ENCODE measurements at regions not wholly inside any gene's neighbourhood (a gene's known extent, or its start where the extent isn't known, plus 50 kb on each side); places are given as distances from the start of the nearest gene placed in this dataset.
A peak's percentile ranks its signal among the peaks of the same experiment; 100 is the strongest.

DNA sequence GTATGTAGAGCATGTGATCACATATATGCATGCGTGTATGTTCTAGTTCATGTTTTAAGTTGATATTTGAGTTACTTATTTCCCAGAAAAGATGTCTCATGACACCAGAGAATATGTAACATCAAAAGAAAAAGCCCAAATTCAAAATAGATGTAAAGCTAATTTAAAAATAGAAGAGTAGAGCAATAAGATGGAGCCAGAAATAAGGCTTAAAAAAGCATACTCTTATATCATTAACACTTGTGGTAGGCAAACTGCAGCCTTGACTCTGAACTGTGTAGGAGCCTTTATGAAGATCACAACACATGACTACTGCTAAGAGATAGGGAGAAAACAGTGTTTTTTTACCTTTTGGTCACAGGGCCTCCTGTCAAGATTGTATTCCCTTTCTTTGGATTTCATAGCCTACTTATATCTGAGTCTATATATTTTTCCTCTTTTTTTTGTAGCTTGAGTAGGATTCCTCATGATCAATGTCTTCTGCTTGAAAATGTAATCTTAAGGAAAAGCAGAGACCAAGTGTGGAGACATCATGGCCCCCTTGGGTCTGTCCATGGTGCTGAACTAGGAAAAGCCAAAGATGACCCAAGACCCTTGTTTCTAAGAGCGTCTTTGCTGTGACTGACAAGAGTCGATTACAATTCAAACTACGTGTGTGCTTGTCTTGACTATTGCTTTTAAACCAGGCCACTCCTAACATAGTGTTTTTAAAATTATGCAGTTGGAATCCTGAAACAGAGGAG, 390.4 kb downstream of the SHISA9 start:
- Mint-ChIP-seq H3K4me1 (no peaks in the 10 kb centered on the region), H3K27me3 (peaks cover 5 to 24% (median 13%) of the 10 kb centered on the region in 3 donors)

DNA sequence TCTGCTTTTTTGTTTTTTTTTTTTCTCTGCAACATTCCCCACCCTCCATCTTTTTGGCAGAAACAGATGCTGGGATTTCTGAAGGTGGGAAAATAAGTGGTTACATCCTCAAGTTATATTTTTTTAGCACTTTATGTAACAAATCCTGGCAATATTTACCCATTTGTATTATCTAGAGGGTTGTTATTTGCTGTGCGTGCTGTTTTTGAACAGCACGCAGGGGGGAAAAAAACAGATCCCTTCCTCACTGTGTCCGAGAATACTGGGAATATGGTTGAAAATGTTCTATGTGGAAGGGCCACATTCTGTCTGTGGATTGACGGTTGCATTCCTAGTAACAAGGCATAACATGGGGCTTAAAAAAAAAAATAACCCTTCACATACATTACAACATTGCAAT, 394.8 kb downstream of the SHISA9 start:
- no peaks in the 10 kb centered on the region for H3K4me1 Mint-ChIP-seq
- DNase-seq: no peak
- H3K9me3 Mint-ChIP-seq: peaks cover 0 to 5% (median 3%) of the 10 kb centered on the region in 7 donors
- H3K27me3 Mint-ChIP-seq: peaks cover 0 to 5% (median 0%) of the 10 kb centered on the region in 3 donors
- no peak overlapping the region for H3K27ac Mint-ChIP-seq
- ATAC-seq (ENCODE audit: low read depth in 2 of 2): no peak
- H3K36me3 Mint-ChIP-seq: no peaks in the 10 kb centered on the region
- H3K4me3 Mint-ChIP-seq: no peak overlapping the region

More for the DNA sequence above, 390.4 kb downstream of the SHISA9 start:
- no peak for ATAC-seq (ENCODE audit: low read depth in 2 of 2)
- Mint-ChIP-seq H3K9me3 (peaks cover 0 to 7% (median 4%) of the 10 kb centered on the region in 7 donors), H3K36me3 (no peaks in the 10 kb centered on the region), H3K4me3 (no peak overlapping the region), H3K27ac (no peak overlapping the region)
- no peak for DNase-seq

DNA sequence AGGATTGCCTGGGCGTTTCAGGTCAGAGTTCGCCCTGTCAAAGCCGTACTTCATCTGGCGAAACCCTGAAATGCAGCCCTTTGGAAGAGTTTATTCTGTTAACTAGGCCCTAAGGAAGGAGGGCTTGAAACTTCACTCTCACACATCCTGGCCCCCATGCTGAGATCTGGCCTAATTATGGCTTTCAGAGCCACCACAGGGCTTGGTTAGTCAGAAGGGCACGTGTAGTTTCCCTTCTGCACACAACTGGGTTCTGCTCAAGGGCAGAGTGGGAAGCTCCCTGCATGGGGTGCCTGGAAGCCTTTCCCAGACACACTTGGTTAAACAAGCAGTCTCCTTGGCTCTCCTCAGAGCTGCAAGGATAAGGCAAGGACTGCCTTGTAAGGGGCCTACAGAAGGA, 397.3 kb downstream of the SHISA9 start:
- Mint-ChIP-seq H3K9me3 (peaks cover 0 to 5% (median 2%) of the 10 kb centered on the region in 7 donors), H3K36me3 (no peaks in the 10 kb centered on the region), H3K4me3 (no peak overlapping the region), H3K27ac (no peak overlapping the region), H3K4me1 (no peaks in the 10 kb centered on the region), H3K27me3 (peaks cover 0 to 8% (median 0%) of the 10 kb centered on the region in 3 donors)
- DNase-seq: no peak
- ATAC-seq (ENCODE audit: low read depth in 2 of 2): no peak

DNA sequence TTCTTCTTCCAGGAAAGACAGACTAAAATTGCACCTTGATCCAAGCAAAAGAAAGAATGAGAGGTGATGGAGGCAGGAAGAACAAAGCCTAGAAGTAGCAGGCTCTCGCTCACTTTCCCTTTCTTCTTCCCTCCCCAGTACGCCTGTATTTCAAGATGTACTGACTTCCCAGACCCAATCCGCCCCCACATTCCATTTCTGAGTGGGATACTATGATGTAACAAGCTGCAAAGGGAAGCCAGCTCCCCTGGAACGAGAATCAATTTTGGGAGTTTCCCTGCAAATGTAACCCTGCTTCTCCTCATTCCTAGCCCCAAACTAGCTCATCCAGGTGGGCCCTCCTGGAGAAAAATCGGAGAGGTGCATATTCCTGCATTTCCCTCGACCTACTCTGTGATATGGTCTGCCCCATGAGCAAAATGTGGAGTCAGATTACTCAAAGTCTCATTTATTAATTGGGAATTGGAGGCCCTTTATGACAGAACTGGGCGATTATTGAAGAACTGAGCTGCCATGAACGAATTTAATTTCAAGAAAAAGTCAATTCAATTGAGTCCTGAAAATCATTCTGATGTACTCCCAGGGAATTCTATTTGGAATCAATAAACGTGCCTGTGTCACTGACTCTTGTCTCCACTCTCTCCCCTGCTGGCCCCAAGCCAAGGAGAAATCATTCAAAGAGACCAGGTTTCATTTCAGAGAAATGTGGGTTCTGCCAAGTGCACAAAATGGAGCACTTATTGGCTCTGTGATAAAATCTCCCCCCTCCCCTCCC, 398.9 kb downstream of the SHISA9 start:
- H3K4me3 Mint-ChIP-seq: no peak overlapping the region
- ATAC-seq (ENCODE audit: low read depth in 2 of 2) (no peak), DNase-seq (no peak)
- H3K36me3 Mint-ChIP-seq: no peaks in the 10 kb centered on the region
- H3K4me1 Mint-ChIP-seq: no peaks in the 10 kb centered on the region
- H3K9me3 Mint-ChIP-seq: peaks cover 0 to 5% (median 0%) of the 10 kb centered on the region in 7 donors
- H3K27me3 Mint-ChIP-seq: peaks cover 0 to 8% (median 0%) of the 10 kb centered on the region in 3 donors
- H3K27ac Mint-ChIP-seq: no peak overlapping the region

DNA sequence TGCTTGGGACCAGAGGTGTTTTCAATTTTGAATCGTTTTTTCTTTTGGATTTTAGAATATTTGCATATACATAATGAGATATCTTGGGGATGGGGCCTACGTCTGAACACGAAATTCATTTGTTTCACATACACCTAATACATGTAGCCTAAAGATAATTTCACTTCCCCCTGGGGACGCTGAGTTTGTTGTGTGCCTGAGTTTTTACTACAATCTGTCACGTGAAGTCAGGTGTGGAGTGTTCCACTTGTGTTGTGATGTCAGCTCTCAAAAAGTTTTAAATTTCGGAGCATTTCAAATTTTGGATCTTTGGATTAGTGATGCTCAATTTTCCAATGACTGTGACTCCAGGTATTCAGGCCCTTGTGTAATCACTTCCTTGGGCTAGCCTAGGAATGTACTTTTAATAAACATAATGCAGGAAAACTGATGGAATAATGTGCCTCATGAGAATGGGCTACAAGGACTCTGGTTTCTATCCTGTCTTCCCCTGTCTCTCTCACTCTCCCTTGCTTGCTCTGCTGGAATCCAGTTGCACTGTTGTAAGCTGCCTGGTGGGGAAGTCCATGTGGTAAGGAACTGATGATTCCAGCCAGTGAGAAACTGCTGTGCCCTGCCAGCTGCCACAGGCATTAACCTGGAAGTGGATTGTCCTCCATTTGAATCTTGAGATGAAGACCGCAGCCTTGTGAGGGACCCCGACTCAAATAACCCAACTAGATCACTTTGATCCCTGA, 403.8 kb downstream of the SHISA9 start:
- Mint-ChIP-seq H3K36me3 (no peaks in the 10 kb centered on the region), H3K4me1 (no peaks in the 10 kb centered on the region), H3K27ac (no peak overlapping the region), H3K27me3 (peaks cover 0 to 7% (median 3%) of the 10 kb centered on the region in 3 donors), H3K9me3 (peaks cover 0 to 5% (median 2%) of the 10 kb centered on the region in 7 donors), H3K4me3 (no peak overlapping the region)
- ATAC-seq (ENCODE audit: low read depth in 2 of 2): no peak
- no peak for DNase-seq

DNA sequence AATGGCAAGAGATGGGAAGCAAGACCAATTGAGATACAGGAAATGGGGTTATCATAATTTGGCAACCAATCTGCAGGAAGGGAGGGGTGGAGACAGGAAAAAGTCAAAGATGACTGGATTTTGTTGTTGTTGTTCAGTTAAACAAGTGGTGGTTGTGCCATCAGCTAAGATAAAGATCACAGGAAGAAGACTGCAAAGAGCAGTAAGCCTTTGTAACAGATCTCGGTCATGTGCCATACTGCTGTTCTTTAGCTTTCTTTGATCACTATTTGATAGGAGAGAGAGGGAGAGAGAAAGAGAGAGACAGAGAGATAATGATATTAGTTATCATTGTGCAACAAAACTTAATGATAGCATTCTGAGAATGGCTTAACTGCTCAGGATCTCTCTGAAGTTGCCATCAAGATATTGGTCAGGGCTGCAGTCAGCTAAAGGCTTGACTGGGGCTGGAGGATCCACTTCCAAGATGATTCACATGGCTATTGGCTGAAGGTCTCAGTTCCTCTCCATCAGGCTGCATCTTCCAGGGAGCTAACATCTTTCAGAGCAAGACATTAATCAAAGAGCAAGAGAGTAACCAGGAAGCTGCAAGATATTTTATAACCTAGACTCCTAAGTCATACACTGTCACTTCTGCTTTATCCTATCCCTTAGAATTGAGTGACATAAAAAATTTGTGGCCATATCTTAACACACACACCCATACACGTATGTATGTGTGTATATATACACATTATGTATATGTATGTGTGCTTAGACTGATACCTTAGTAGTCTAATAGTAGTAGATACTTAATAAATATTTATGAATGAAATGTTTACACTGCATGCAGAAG, 405.0 kb downstream of the SHISA9 start:
- DNase-seq (no peak), ATAC-seq (ENCODE audit: low read depth in 2 of 2) (no peak)
- Mint-ChIP-seq H3K9me3 (peaks cover 0 to 5% (median 0%) of the 10 kb centered on the region in 7 donors), H3K27ac (no peak overlapping the region), H3K27me3 (peaks cover 0 to 7% (median 3%) of the 10 kb centered on the region in 3 donors), H3K4me3 (no peak overlapping the region), H3K36me3 (no peaks in the 10 kb centered on the region), H3K4me1 (no peaks in the 10 kb centered on the region)

DNA sequence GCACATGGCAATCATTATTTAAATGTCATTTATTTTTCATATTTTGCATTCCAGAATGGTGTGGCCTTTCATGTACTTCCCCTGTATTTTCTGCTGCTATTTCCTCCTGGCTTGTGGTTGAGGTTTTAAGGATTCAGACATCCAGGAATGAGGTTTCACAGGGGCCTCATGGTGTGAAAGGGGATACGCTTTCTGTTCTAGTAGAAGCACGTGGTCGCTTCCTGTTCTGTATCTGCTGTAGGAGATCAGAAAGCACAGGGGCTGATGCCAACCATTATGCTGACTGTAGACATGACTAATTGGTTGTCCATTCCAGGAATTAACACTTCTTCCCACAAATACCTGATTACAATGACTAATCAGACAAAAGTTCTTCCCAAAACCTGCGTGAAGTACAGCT, 405.9 kb downstream of the SHISA9 start:
- no peak overlapping the region for H3K27ac Mint-ChIP-seq
- no peaks in the 10 kb centered on the region for H3K36me3 Mint-ChIP-seq
- no peaks in the 10 kb centered on the region for H3K4me1 Mint-ChIP-seq
- H3K27me3 Mint-ChIP-seq: peaks cover 0 to 7% (median 3%) of the 10 kb centered on the region in 3 donors
- no peak for DNase-seq
- H3K4me3 Mint-ChIP-seq: no peak overlapping the region
- peaks cover 0 to 5% (median 0%) of the 10 kb centered on the region in 7 donors for H3K9me3 Mint-ChIP-seq
- no peak for ATAC-seq (ENCODE audit: low read depth in 2 of 2)

DNA sequence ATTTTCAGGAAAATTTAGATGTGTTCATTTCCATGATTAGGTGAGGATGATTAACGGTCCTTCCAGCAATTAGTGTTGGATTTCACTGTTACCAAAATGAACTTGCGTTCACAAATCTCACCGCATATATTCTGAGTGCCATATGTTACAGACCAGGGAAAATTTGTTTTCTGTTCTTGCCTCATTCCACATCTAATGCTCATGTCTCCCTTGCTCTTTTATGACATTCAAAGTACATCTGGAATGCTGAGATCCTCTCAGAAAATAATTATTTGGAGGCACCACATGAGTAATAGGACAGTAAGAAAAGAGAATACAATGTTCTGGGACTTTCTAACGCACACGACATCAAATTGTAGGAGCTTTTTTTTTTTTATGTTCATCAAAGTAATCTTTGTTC, 406.5 kb downstream of the SHISA9 start:
- DNase-seq: no peak
- Mint-ChIP-seq H3K27me3 (peaks cover 0 to 7% (median 2%) of the 10 kb centered on the region in 3 donors), H3K27ac (no peak overlapping the region), H3K36me3 (no peaks in the 10 kb centered on the region), H3K4me3 (no peak overlapping the region), H3K9me3 (peaks cover 0 to 5% (median 0%) of the 10 kb centered on the region in 7 donors), H3K4me1 (no peaks in the 10 kb centered on the region)
- ATAC-seq (ENCODE audit: low read depth in 2 of 2): no peak

DNA sequence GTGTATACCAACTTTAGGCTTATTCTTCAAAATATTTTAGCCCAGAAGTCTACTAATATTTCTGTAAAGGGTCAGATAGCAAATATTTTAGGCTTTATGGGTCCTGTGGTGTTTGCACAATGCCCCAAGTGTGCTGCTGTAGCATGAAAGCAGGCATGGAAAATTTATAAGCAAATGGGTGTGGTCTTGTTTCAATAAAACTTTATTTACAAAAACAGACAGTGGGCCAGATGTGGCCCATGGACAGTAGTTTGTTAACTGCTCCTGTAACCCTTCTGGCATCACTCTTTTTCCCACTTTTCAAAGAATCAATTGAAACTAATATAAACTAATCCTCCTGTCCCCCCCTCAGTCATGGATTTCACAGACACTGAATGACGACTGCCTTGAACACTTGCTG, 410.7 kb downstream of the SHISA9 start:
- DNase-seq (no peak), ATAC-seq (ENCODE audit: low read depth in 2 of 2) (no peak)
- H3K9me3 Mint-ChIP-seq: peaks cover 0 to 5% (median 0%) of the 10 kb centered on the region in 7 donors
- peaks cover 12 to 15% (median 13%) of the 10 kb centered on the region in 3 donors for H3K4me1 Mint-ChIP-seq
- no peaks in the 10 kb centered on the region for H3K36me3 Mint-ChIP-seq
- H3K27me3 Mint-ChIP-seq: peaks cover 0 to 7% (median 0%) of the 10 kb centered on the region in 3 donors
- no peak overlapping the region for H3K27ac Mint-ChIP-seq
- no peak overlapping the region for H3K4me3 Mint-ChIP-seq

DNA sequence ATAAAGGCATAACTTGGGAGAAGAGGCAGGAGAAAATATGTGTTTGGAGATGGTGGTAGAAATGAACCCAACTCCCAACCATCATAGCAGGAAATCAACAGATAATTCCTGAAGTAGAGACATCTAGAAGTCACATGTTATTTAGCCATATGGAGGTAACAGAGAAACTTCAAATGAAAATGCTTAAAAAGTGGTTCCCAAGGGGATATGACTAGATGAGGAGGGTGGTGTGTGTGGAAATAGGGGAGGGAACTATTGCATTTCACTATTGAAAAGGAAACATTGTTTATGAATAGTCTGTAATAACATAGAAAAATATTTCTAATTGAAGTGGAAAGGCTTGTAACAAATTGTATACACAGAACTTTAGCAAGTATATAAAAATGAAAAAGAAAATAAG, 412.0 kb downstream of the SHISA9 start:
- no peak for ATAC-seq (ENCODE audit: low read depth in 2 of 2)
- Mint-ChIP-seq H3K4me3 (no peak overlapping the region), H3K36me3 (no peaks in the 10 kb centered on the region), H3K27me3 (peaks cover 0 to 2% (median 0%) of the 10 kb centered on the region in 3 donors), H3K9me3 (peaks cover 0 to 5% (median 0%) of the 10 kb centered on the region in 7 donors), H3K4me1 (peaks cover 12 to 17% (median 14%) of the 10 kb centered on the region in 3 donors), H3K27ac (no peak overlapping the region)
- DNase-seq: no peak

DNA sequence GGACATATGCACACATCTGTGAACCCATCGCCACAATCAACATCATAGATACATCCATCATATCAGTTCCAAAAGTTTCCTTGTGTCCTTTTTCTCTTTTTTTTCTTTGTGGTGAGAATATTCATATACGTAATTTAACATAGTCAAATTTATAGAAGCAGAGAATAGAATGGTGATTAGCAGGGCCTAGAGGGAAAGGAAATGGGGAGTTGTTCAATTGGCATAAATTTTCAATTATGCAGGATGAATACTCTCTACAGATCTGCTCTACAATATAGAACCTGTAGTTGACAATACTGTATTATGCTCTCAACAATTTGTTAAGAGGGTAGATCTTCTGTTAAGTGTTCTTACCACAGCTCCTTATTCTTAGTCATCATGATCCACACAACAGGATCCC, 413.2 kb downstream of the SHISA9 start:
- H3K27ac Mint-ChIP-seq: no peak overlapping the region
- peaks cover 12 to 17% (median 14%) of the 10 kb centered on the region in 3 donors for H3K4me1 Mint-ChIP-seq
- H3K27me3 Mint-ChIP-seq: no peaks in the 10 kb centered on the region
- H3K4me3 Mint-ChIP-seq: no peak overlapping the region
- H3K36me3 Mint-ChIP-seq: no peaks in the 10 kb centered on the region
- no peaks in the 10 kb centered on the region for H3K9me3 Mint-ChIP-seq
- DNase-seq: no peak
- no peak for ATAC-seq (ENCODE audit: low read depth in 2 of 2)

DNA sequence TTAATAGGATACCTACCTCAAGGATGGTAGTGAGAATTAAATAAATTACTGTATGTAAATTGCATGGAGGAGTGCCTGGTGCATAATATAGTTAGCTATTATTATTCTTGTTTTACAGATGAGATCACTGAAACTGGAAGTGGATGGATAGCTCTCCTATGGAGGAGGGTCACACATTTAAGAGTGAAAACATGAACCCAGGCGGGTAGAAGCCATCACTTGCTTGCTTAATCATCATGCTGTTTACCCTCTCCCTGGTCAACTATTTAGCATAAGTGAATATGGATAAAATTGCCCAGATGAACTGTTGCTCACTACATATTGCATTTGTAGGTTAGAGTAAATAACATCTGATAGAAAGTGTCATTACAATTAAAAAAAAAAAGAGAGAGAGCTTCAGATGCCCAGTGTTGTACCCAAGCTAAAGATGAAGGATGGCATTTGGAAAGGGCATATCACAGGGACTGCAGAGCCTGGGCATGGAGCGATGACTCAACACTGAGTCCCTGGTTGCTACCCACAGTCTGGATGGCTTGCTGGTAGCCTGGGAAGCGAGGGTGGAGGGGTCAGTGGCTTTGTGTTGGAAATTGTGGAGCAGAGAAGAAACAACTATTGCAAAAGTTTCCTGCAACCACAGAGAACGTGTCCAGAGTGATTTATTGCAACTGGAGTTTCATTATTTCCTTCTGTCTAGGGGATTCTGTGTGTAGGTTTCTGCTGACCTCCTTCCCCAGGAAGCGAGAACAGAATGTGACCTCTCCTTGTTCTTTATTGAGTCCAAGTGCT, 414.4 kb downstream of the SHISA9 start:
- H3K27me3 Mint-ChIP-seq: no peaks in the 10 kb centered on the region
- peak overlapping the region in 2 of 8 donors; percentile 11 to 29 for H3K4me3 Mint-ChIP-seq
- no peak for ATAC-seq (ENCODE audit: low read depth in 2 of 2)
- no peaks in the 10 kb centered on the region for H3K36me3 Mint-ChIP-seq
- DNase-seq: no peak
- H3K9me3 Mint-ChIP-seq: no peaks in the 10 kb centered on the region
- H3K4me1 Mint-ChIP-seq: peaks cover 12 to 17% (median 14%) of the 10 kb centered on the region in 3 donors
- H3K27ac Mint-ChIP-seq: peak overlapping the region in 2 of 6 donors; percentile 16 to 37
